ENCODE measurements at regions not wholly inside any gene's neighbourhood (a gene's known extent, or its start where the extent isn't known, plus 50 kb on each side); places are given as distances from the start of the nearest gene placed in this dataset.

DNA sequence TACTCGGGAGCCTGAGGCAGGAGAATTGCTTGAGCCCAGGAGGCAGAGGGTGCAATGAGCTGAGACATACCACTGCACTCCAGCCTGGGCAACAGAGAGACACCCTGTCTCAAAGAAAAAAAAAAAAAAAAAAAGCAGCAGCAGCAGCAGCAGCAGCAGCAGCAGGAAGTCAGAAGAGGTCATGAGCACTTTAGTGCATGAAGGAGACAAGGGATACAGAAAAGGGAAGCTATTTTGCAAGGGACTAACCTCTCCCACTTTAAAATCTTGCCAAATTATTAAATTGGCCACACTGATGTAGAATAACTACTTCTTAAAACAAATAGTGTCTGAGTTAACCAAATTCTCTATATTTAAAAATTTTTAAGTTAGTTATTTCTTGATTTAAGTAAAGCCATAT, 113.4 kb upstream of the PDE1A start:
- no peak for DNase-seq (ENCODE audit: low read depth)
- H3K4me3 ChIP-seq (ENCODE audit: low read length): no peak overlapping the region
- TF ChIP-seq, protein P1, sequence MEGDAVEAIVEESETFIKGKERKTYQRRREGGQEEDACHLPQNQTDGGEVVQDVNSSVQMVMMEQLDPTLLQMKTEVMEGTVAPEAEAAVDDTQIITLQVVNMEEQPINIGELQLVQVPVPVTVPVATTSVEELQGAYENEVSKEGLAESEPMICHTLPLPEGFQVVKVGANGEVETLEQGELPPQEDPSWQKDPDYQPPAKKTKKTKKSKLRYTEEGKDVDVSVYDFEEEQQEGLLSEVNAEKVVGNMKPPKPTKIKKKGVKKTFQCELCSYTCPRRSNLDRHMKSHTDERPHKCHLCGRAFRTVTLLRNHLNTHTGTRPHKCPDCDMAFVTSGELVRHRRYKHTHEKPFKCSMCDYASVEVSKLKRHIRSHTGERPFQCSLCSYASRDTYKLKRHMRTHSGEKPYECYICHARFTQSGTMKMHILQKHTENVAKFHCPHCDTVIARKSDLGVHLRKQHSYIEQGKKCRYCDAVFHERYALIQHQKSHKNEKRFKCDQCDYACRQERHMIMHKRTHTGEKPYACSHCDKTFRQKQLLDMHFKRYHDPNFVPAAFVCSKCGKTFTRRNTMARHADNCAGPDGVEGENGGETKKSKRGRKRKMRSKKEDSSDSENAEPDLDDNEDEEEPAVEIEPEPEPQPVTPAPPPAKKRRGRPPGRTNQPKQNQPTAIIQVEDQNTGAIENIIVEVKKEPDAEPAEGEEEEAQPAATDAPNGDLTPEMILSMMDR (IDR thresholded peaks at IDR 0.05; ENCODE audit: insufficient read depth, low read depth, low read length, missing control alignments): no peak

DNA sequence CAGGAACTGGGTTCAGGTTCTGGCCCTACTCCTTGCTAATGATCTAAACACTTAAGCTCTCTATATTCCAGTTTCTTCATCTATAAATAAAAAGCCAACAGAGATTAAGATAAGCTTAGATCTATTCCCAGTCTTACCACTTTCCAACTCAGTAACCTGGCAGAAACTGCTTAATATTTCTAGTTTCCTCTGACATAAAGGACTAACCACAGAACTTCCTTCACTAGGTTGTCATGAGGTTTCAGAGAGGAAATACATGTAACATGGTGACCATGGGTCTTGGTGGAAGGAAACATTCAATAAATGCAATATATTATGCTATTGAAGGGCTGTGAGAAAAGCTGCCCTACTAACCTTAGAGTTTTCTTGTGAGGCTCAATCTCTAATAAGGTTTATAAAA, 114.4 kb upstream of the PDE1A start:
- TF ChIP-seq, protein P1 (IDR thresholded peaks at IDR 0.05; ENCODE audit: insufficient read depth, low read depth, low read length, missing control alignments): no peak
- H3K4me3 ChIP-seq (ENCODE audit: low read length): no peak overlapping the region
- no peak for DNase-seq (ENCODE audit: low read depth)

DNA sequence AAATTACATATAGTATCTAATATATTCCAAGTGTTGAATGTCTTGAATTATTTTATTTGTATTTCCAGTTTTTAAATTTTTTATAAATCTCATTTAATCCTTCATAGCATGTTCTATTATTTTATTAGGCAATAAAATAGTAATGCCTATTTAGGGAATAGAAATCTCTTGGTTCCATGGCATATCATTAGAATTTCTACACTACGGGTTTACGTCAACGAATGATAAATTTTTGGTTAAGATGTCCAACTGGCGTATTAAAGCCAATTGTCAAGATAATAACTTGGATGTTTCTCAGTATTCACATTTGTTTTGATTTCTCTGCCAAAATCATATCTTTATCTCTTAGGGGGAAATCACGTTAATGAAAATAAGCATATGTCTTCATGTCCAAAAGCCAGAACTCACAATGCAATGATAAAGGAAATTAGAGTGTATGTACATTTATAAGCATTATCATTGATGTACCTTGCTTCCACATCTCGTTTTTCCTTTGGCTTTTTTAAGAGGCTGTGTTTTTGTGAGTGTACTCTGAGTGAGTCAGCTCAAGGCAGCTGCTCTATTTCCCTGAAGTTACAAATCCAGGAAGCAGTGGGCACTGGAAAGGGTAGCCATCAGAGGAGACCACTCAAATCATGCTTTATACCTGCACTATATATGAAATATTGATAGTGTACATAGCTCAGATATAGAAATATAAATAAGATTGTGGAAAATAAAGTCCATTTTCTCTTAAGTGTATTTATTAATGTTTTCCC, 115.8 kb upstream of the PDE1A start:
- TF ChIP-seq, protein P1 (IDR thresholded peaks at IDR 0.05; ENCODE audit: insufficient read depth, low read depth, low read length, missing control alignments): no peak
- peak; percentile 22 for DNase-seq (ENCODE audit: low read depth)
- H3K4me3 ChIP-seq (ENCODE audit: low read length): no peak overlapping the region

DNA sequence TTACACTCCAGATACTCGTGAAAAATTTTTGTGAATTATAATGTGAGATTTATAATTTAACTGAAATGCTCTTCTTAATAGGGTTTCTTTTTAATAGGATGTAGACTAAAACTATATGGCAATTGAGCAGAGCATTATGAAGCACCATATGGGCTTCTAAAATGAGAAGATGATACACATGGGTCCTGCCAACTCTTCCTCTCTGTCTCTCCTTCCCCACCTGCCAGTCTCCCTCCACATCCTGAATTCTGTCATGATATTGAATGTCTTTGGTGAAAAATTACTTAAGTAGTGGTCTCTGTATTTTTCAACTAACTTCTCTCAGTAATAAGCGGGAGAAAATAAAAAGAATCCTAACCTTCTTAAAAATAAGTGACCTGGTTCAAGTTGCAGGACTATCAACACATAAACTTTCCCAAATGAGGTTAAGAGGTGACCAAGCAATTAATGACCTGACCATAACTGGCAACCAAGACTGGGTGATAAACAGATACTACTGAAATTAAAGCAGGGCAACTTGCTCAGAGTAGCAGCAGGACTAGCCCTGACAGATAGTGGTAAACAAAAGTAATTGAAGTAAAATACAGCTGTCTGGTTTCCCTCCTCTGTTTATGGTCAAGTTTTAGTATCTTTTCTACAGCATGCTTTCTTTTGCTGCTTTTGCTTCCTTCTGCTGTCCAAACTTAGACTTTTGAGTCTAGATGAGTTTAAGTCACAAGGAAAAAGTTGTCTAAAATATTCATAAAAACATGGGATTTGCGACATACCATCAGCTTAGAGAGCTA, 117.1 kb upstream of the PDE1A start:
- no peak for DNase-seq (ENCODE audit: low read depth)
- TF ChIP-seq, protein P1 (IDR thresholded peaks at IDR 0.05; ENCODE audit: insufficient read depth, low read depth, low read length, missing control alignments): no peak
- no peak overlapping the region for H3K4me3 ChIP-seq (ENCODE audit: low read length)

DNA sequence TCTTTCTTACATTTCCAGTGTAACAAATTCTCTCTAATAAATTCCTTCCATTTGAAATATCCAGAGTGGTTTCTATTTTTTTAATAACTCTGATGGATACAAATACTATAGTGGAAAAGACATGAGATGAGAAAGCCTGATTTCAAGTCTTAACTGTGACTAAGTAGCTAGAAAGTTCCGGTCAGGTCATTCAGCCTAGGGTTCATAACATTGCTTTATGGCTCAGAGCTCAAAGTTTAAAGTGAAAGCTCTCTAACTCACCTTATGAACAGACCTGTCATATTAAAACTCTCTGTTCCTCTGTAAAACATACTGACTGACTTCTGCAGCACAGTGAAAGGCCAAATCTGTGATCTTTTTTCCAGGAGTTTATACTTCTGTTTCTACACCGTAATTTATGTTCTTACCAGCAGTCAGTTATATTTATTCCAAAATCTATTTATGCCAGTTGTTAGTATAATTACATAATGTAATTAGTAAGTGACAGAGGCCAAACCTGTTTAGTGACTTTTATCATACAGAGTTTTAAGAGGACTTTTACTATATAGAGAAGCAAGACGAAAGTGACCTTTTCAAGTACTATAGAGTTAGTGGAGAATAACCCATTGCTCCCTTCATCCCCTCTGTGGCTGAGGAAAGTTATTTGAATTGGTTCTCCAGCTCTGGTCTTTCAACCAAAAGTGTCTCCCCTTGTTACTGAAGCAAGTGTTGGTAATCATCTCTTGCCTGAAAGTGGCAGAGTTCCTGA, 118.8 kb upstream of the PDE1A start:
- TF ChIP-seq, protein P1 (IDR thresholded peaks at IDR 0.05; ENCODE audit: insufficient read depth, low read depth, low read length, missing control alignments): no peak
- H3K4me3 ChIP-seq (ENCODE audit: low read length): no peak overlapping the region
- no peak for DNase-seq (ENCODE audit: low read depth)

DNA sequence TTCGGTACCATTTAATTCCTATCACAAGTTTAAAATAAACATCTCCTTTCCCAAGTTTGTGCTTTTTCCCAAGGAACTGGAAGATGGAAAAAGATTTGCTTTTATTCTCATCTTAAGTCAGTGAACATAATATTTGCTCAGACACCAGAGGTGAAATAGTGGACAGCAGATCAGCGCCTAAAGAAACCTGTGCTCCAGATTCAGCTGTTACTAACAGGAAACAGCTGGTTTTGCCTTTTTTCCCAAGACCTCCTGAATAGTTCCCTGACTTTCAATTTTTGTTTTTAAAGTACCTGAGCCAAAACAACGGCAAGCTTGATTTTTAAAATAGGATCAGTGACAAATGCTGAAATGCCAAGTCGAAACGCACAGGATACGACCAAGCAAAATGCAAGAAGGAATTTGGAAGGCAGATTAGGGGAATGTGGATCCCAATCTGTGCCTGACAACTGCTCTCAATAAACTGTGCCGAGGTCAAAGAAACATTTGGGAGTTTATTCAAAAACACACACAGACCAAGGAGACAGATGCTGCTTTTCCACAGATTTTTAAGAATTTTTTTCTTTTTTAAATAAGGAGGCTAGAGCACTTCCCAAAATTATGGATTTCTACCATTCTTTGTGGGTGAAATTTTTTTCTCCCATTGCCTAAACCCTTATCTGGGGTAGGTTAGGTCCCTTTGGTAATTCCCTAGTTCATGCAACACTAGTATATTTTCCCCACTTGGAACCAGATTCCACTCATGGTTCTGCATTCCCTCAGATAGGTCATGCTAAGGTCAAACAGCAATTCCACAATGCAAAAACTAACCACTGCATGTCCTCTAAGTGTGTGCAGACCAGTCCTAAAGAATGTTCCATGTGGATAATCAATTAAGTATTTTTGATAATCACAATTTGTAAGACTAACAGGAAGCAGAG, 121.5 kb upstream of the PDE1A start:
- no peak overlapping the region for H3K4me3 ChIP-seq (ENCODE audit: low read length)
- no peak for DNase-seq (ENCODE audit: low read depth)
- TF ChIP-seq, protein P1 (IDR thresholded peaks at IDR 0.05; ENCODE audit: insufficient read depth, low read depth, low read length, missing control alignments): no peak

All from epithelial cell of esophagus (primary cell).